WERI-Rb-1 (cell line): ENCODE measurements at regions not wholly inside any gene's neighbourhood (a gene's known extent, or its start where the extent isn't known, plus 50 kb on each side); places are given as distances from the start of the nearest gene placed in this dataset.

Experiments
- DNase-seq: peaks from one replicate; pipeline ENCODE4 v3.0.0-alpha.2; 2020
- H3K27ac ChIP-seq: fragments of 250-450 bp; sonication (Bioruptor Pico); 2 replicates; pipeline ENCODE4 v1.5.1; 2020; ENCODE audit warnings: mild to moderate bottlenecking, moderate library complexity
- H3K27me3 ChIP-seq: fragments of 250-450 bp; sonication (Bioruptor Pico); 2 replicates; pipeline ENCODE4 v1.5.1; 2021; ENCODE audit warnings: mild to moderate bottlenecking, low read depth, moderate library complexity; ENCODE audit not compliant: insufficient read depth, severe bottlenecking
- H3K36me3 ChIP-seq: fragments of 250-450 bp; sonication (Bioruptor Pico); 2 replicates; pipeline ENCODE4 v1.5.1; 2020; ENCODE audit warnings: mild to moderate bottlenecking, moderate library complexity
- H3K4me3 ChIP-seq: 2 replicates; pipeline ENCODE4 v1.5.1; 2011; ENCODE audit warnings: low read depth, mild to moderate bottlenecking, control low read depth, low read length
- H3K9me3 ChIP-seq: fragments of 250-450 bp; sonication (Bioruptor Pico); 2 replicates; pipeline ENCODE4 v1.5.1; 2021; ENCODE audit warnings: mild to moderate bottlenecking, moderate library complexity; ENCODE audit not compliant: severe bottlenecking
- TF ChIP-seq, protein P1 (sequence below): IDR thresholded peaks from 2 replicates; pipeline ENCODE4 v1.5.1; 2011; ENCODE audit warnings: low read depth, mild to moderate bottlenecking, control low read depth, inconsistent platforms, low read length

DNA sequence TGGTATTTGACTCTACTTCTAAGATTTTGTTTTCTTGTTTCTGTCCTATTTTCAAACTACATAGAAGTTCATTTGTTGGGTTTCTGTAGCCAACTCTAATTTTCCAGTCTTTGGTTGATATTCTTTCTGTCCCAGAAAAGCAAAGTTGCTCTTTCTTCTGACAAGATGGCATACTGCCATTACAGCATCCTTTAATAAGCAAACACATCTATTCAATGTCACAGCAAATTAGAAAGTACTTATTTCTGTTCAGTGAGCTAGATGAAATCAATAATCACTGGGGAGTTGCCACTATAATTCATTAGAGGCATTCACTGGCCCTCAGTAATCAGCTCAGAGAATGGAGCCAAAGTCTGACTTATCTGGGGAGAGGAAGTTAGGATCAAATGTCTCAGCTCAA is 1258.0 kb upstream of the IGFBP7 start:
- Histone ChIP-seq H3K9me3 (no peaks in the 10 kb centered on the region), H3K27me3 (no peaks in the 10 kb centered on the region), H3K36me3 (no peaks in the 10 kb centered on the region), H3K4me3 (no peak overlapping the region), H3K27ac (no peak overlapping the region)
- TF ChIP-seq, protein P1, sequence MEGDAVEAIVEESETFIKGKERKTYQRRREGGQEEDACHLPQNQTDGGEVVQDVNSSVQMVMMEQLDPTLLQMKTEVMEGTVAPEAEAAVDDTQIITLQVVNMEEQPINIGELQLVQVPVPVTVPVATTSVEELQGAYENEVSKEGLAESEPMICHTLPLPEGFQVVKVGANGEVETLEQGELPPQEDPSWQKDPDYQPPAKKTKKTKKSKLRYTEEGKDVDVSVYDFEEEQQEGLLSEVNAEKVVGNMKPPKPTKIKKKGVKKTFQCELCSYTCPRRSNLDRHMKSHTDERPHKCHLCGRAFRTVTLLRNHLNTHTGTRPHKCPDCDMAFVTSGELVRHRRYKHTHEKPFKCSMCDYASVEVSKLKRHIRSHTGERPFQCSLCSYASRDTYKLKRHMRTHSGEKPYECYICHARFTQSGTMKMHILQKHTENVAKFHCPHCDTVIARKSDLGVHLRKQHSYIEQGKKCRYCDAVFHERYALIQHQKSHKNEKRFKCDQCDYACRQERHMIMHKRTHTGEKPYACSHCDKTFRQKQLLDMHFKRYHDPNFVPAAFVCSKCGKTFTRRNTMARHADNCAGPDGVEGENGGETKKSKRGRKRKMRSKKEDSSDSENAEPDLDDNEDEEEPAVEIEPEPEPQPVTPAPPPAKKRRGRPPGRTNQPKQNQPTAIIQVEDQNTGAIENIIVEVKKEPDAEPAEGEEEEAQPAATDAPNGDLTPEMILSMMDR, result no peak
- DNase-seq, result no peak

DNA sequence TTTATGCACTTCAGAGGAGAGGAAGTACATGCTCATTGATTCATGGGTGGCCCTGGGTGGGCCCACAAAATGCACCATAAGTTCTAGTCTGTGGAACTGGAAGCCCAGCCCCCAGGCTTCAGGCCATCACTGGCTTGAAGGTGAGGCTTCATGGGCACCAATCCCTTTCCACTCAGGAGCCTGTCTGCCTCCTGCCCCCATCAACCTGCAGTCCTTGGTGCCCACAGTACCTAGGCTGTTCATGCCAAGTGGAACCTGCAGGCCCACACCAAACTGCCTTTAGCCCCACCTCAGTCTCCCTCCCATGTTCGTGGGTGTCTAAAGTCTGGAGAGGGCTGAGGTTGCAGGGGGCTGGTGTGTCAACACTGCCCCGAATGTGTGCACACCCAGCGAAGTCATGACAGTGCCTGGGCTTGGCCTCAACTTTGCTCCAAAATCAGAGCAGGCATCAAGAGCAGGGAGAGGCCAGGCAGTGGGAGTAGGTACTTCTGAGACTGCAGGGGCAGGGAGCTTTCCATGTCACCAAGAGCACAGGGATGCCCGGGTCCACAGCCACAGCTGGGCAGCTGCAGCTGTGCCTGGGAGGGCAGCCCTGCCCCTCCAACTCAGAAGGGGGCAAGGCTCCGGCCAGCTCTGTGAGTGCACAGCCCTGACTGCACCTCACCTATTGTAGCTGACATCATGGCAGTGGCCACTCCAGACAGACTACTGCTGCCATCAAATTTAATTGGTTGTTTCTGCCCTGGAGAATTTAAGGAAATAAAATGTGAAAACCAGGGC is 1250.4 kb upstream of the IGFBP7 start:
- Histone ChIP-seq H3K9me3 (peaks cover 14% of the 10 kb centered on the region), H3K27ac (no peak overlapping the region), H3K27me3 (no peaks in the 10 kb centered on the region), H3K36me3 (no peaks in the 10 kb centered on the region), H3K4me3 (no peak overlapping the region)
- DNase-seq, result no peak
- TF ChIP-seq, protein P1, result no peak

DNA sequence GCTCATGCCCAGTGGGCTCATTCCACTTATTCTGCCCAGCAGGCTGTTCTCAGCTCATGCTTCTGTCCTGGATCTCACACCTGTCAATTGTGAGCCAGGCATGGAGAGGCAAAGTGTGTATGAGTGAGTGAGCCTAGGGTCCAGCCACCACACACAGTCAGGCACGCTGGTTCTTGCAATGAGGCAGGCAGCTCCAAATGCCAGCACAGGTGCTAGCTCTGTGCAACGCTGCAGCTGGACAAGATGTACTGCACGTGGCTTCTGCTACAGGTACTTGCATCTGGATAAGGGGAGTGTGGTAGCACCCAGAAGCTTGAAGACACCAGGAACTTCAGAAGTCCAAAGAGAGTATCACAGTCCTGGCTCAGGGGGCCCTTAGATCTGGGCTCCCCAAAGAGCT is 1249.4 kb upstream of the IGFBP7 start:
- TF ChIP-seq, protein P1, result no peak
- Histone ChIP-seq H3K27ac (no peak overlapping the region), H3K4me3 (no peak overlapping the region), H3K27me3 (no peaks in the 10 kb centered on the region), H3K36me3 (no peaks in the 10 kb centered on the region), H3K9me3 (peaks cover 14% of the 10 kb centered on the region)
- DNase-seq, result no peak

DNA sequence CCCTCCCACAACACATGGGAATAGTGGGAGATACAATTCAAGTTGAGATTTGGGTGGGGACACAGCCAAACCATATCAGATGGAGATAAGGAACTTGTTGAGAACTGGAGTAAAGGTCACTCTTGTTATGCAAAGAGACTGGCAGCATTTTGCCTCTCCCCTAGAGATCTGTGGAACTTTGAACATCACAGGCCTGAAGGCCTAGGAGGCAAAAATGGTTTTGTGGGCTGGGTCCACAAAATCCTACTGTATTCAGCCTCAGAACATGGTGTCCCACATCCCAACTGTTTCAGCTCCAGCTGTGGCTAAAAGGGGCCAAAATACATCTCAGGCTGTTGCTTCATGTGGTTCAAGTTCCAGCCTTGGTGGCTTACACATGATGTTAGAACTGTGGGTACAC is 1247.8 kb upstream of the IGFBP7 start:
- no peak for DNase-seq
- H3K36me3 ChIP-seq, result no peaks in the 10 kb centered on the region
- H3K27ac ChIP-seq, result no peak overlapping the region
- TF ChIP-seq, protein P1, result no peak
- no peak overlapping the region for H3K4me3 ChIP-seq
- peaks cover 14% of the 10 kb centered on the region for H3K9me3 ChIP-seq
- H3K27me3 ChIP-seq, result no peaks in the 10 kb centered on the region

DNA sequence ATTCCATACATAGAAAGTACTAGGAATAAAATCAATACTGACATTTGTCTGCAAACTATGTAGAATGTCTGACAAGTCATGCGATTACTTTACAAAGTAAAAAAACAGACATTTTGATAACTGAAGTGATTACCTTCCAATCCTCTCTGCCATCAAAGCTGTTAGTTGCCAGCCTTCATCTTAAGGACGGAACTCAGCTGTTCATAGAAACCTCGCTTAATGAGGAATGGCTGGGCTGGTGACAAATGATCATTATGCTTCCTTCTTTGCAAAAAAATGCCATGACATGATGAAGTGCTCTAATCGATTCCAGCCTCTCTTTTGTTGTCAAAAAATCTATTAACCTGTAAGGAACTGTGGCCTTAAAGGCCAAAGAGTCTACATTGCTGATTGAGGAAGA is 1214.9 kb upstream of the IGFBP7 start:
- Histone ChIP-seq H3K27me3 (no peaks in the 10 kb centered on the region), H3K9me3 (no peaks in the 10 kb centered on the region), H3K36me3 (no peaks in the 10 kb centered on the region), H3K27ac (no peak overlapping the region), H3K4me3 (no peak overlapping the region)
- TF ChIP-seq, protein P1, result no peak
- DNase-seq, result no peak

DNA sequence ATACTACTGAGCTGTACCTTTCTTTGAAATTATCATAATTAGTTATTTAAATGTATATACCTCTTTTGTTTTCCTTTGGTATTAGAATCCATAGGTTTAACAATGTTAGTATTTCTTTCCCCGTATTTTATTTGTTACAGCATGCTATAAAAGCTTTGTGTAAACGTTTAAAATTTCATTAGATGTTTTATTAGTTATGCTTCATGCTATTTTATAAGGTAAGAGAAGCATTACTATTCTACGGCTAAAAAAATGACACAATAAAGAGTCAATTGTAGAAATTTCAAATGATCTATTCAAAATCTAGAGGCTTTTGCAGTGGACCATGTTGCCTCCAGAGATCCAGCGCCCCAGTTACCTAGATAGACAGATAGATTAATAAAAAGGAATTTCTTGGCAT is 1203.3 kb upstream of the IGFBP7 start:
- TF ChIP-seq, protein P1, result no peak
- no peaks in the 10 kb centered on the region for H3K36me3 ChIP-seq
- H3K27ac ChIP-seq, result no peak overlapping the region
- H3K4me3 ChIP-seq, result no peak overlapping the region
- no peaks in the 10 kb centered on the region for H3K27me3 ChIP-seq
- no peaks in the 10 kb centered on the region for H3K9me3 ChIP-seq
- no peak for DNase-seq
